Prostate gland (tissue), 2 donors: ENCODE measurements at regions not wholly inside any gene's neighbourhood (a gene's known extent, or its start where the extent isn't known, plus 50 kb on each side); places are given as distances from the start of the nearest gene placed in this dataset.

Experiments
- CTCF ChIP-seq, 4 experiments: fragments of 200-600 bp in 2 of 4; fragments of 450-650 bp in 2 of 4; sonication (generic) in 2 of 4; IDR thresholded peaks; 1 replicate in 3 of 4; 2 replicates in 1 of 4; pipeline ENCODE4 v1.5.1; 2016 to 2019; ENCODE audit warnings: antibody characterized with exemption in 4 of 4, mild to moderate bottlenecking in 2 of 4, moderate library complexity in 2 of 4
- POLR2A ChIP-seq: fragments of 450-650 bp; IDR thresholded peaks from one replicate; pipeline ENCODE4 v1.6.1; 2016; ENCODE audit warnings: antibody characterized with exemption, mild to moderate bottlenecking
- POLR2AphosphoS5 ChIP-seq: sonication (generic); formaldehyde crosslinking; IDR thresholded peaks from one replicate; pipeline ENCODE4 v1.6.1; 2017; ENCODE audit warnings: antibody characterized with exemption

- TF ChIP-seq CTCF (IDR thresholded peaks at IDR 0.05) (no peak), POLR2A (no peak), POLR2AphosphoS5 (no peak)
Observed at GRCh38 chr3:54065140-54065539, 57.2 kb upstream of the CACNA2D3 start.
